Right lobe of liver (tissue), 6 donors: ENCODE measurements at regions not wholly inside any gene's neighbourhood (a gene's known extent, or its start where the extent isn't known, plus 50 kb on each side); places are given as distances from the start of the nearest gene placed in this dataset.
A peak's percentile ranks its signal among the peaks of the same experiment; 100 is the strongest.

Experiments used
- ATAC-seq, 4 donors: fragments of 200-7000 bp; cut with Tn5 transposase; one replicate each; pipeline ENCODE4 v1.9.1; 2020; ENCODE audit warnings: mild to moderate bottlenecking in 4 of 4, moderate library complexity in 4 of 4
- DNase-seq, 3 donors: peaks; one replicate each; pipeline ENCODE4 v3.0.0-alpha.2; 2020
- H3K27ac ChIP-seq, 3 donors: fragments of 200-600 bp; one replicate each; pipeline ENCODE4 v1.8.0; 2022
- H3K27me3 ChIP-seq, 2 donors: fragments of 200-600 bp; one replicate each; pipeline ENCODE4 v1.8.0; 2022
- H3K36me3 ChIP-seq, 4 donors: fragments of 200-600 bp; sonication (generic) in 1 of 4; one replicate each; pipeline versions ENCODE4 v1.5.1 to v1.8.0; 2017 to 2022; ENCODE audit warnings: control low read depth in 1 of 4
- H3K4me1 ChIP-seq, 4 donors: fragments of 200-600 bp; sonication (generic) in 1 of 4; one replicate each; pipeline versions ENCODE4 v1.5.1 to v1.8.0; 2017 to 2022; ENCODE audit warnings: control low read depth in 1 of 4
- H3K4me3 ChIP-seq, 3 donors: fragments of 200-600 bp; one replicate each; pipeline ENCODE4 v1.8.0; 2022
- H3K9me3 ChIP-seq, 4 donors: fragments of 200-600 bp; sonication (generic) in 1 of 4; one replicate each; pipeline versions ENCODE4 v1.5.1 to v1.8.0; 2017 to 2022; ENCODE audit warnings: control low read depth in 1 of 4
- CTCF ChIP-seq, 4 donors: fragments of 200-600 bp in 3 of 4; fragments of 450-650 bp in 1 of 4; IDR thresholded peaks; one replicate each; pipeline versions ENCODE4 v1.5.1 to v1.8.0; 2016 to 2022; ENCODE audit warnings: antibody characterized with exemption in 4 of 4, mild to moderate bottlenecking in 2 of 4
- POLR2A ChIP-seq: fragments of 450-650 bp; IDR thresholded peaks from one replicate; pipeline ENCODE4 v1.6.1; 2017; ENCODE audit warnings: antibody characterized with exemption, mild to moderate bottlenecking
- WGBS: methylation state at CpG from one replicate; pipeline ENCODE4 v1.1.6; 2018; ENCODE audit warnings: low coverage, low lambda C conversion rate; ENCODE audit not compliant: insufficient coverage; ENCODE audit errors: missing lambda C conversion rate; 5-methylcytosine and 5-hydroxymethylcytosine counted together
- intact Hi-C, 2 donors: fragments of 100-400 bp; cut with DNase I; formaldehyde crosslinking; loops; one replicate each; pipeline versions ENCODE4 v1.11.2 to v1.14.1; 2022
- donor health status: DM: no; HTN: yes; CAD: no.
- donor health status: DM: no; HTN: no; CAD: no.
- donor health status: DM: no; HTN: no; CAD: no.
- donor health status: DM: no; HTN: yes; CAD: no.
- donor health status: DM: no; HTN: yes; CAD: no.

GRCh38 chr3:104137116-104137515 is 1229.6 kb upstream of the ALCAM start:
- Histone ChIP-seq H3K36me3 (no peaks in the 10 kb centered on the region), H3K4me1 (peaks cover 0 to 6% (median 2%) of the 10 kb centered on the region in 4 donors), H3K27me3 (no peaks in the 10 kb centered on the region), H3K4me3 (no peak overlapping the region), H3K27ac (no peak overlapping the region), H3K9me3 (no peaks in the 10 kb centered on the region)
- 60% methylated on average over 4 of the region's 4 CpGs for WGBS
- intact Hi-C loops: no loop called here
- TF ChIP-seq CTCF (IDR thresholded peaks at IDR 0.05) (no peak), POLR2A (no peak)
- DNase-seq (no peak), ATAC-seq (no peak)

- H3K27ac ChIP-seq: no peak overlapping the region
- ATAC-seq: no peak
- no peaks in the 10 kb centered on the region for H3K27me3 ChIP-seq
- no peak for DNase-seq
- no peak overlapping the region for H3K4me3 ChIP-seq
- H3K9me3 ChIP-seq: no peaks in the 10 kb centered on the region
- H3K4me1 ChIP-seq: peaks cover 0 to 1% (median 0%) of the 10 kb centered on the region in 4 donors
- TF ChIP-seq POLR2A (no peak), CTCF (IDR thresholded peaks at IDR 0.05) (no peak)
- intact Hi-C loops: no loop called here
- no peaks in the 10 kb centered on the region for H3K36me3 ChIP-seq
Observed at GRCh38 chr3:104145164-104145563, 1221.5 kb upstream of the ALCAM start.

- no peak for TF ChIP-seq POLR2A
- peak in 1 of 4 donors; percentile 32 for TF ChIP-seq CTCF (IDR thresholded peaks at IDR 0.05)
- ATAC-seq (peak in 1 of 4 donors; percentile 44), DNase-seq (no peak)
- intact Hi-C loops: no loop called here
- 78% methylated on average over 1 of the region's 1 CpG for WGBS
- H3K9me3 ChIP-seq: no peaks in the 10 kb centered on the region
- H3K27ac ChIP-seq: no peak overlapping the region
- H3K4me3 ChIP-seq: no peak overlapping the region
- H3K27me3 ChIP-seq: no peaks in the 10 kb centered on the region
- H3K4me1 ChIP-seq: peaks cover 0 to 5% (median 0%) of the 10 kb centered on the region in 4 donors
- H3K36me3 ChIP-seq: no peaks in the 10 kb centered on the region
Observed at GRCh38 chr3:104149154-104149553, 1217.6 kb upstream of the ALCAM start.

GRCh38 chr3:104150724-104151123 is 1216.0 kb upstream of the ALCAM start:
- Histone ChIP-seq H3K4me3 (no peak overlapping the region), H3K27me3 (no peaks in the 10 kb centered on the region), H3K4me1 (peaks cover 0 to 5% (median 0%) of the 10 kb centered on the region in 4 donors), H3K9me3 (no peaks in the 10 kb centered on the region), H3K27ac (peak overlapping the region in 2 of 3 donors; percentile 70 to 79), H3K36me3 (no peaks in the 10 kb centered on the region)
- intact Hi-C loops: no loop called here
- ATAC-seq (peak; percentile 100), DNase-seq (peak in 1 of 3 donors; percentile 61)
- TF ChIP-seq POLR2A (no peak), CTCF (IDR thresholded peaks at IDR 0.05) (no peak)
- WGBS: 35% methylated on average over 2 of the region's 2 CpGs

GRCh38 chr3:104154896-104155295 is 1211.8 kb upstream of the ALCAM start:
- H3K27ac ChIP-seq: no peak overlapping the region
- intact Hi-C loops: no loop called here
- H3K27me3 ChIP-seq: no peaks in the 10 kb centered on the region
- DNase-seq (no peak), ATAC-seq (no peak)
- peaks cover 0 to 5% (median 0%) of the 10 kb centered on the region in 4 donors for H3K4me1 ChIP-seq
- H3K36me3 ChIP-seq: no peaks in the 10 kb centered on the region
- TF ChIP-seq CTCF (IDR thresholded peaks at IDR 0.05) (no peak), POLR2A (no peak)
- no peaks in the 10 kb centered on the region for H3K9me3 ChIP-seq
- no peak overlapping the region for H3K4me3 ChIP-seq
- WGBS: 39% methylated on average over 2 of the region's 2 CpGs
